Mammary epithelial cell (primary cell): ENCODE measurements at regions not wholly inside any gene's neighbourhood (a gene's known extent, or its start where the extent isn't known, plus 50 kb on each side); places are given as distances from the start of the nearest gene placed in this dataset.

Experiments used
- EZH2 ChIP-seq: IDR thresholded peaks from 2 replicates; pipeline ENCODE4 v1.6.1; 2012; ENCODE audit warnings: low read length, inconsistent platforms, borderline replicate concordance
- TF ChIP-seq, protein P1 (sequence below), 2 donors: IDR thresholded peaks in 1 of 2; conservative IDR thresholded peaks in 1 of 2; 2 replicates each; pipeline ENCODE4 v1.5.1; 2011 to 2012; ENCODE audit warnings: inconsistent platforms in 2 of 2, low read length in 2 of 2, mild to moderate bottlenecking in 2 of 2, control low read depth in 1 of 2, low read depth in 1 of 2; ENCODE audit not compliant: insufficient read depth in 1 of 2; ENCODE audit errors: extremely low read depth in 1 of 2

DNA sequence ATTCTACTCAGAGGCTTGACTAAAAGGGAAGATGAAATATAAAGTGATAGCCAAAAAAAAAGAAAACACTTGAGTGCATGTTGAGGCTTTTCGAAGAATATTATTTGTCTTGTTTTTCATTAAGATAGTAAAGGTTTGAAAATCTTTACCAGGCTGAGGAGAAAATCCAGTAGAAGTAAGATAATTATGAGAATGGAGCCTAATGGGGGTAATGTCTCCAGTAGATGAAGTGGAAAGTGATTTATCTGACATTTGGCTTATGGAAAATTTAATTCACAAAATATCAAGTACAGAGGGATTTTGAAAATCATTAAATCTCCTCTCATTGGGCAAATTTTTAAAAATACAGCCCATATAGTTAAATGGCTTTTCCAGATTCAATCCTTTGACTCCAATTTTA lies 274.9 kb downstream of the SPRY2 start:
- TF ChIP-seq, protein P1, sequence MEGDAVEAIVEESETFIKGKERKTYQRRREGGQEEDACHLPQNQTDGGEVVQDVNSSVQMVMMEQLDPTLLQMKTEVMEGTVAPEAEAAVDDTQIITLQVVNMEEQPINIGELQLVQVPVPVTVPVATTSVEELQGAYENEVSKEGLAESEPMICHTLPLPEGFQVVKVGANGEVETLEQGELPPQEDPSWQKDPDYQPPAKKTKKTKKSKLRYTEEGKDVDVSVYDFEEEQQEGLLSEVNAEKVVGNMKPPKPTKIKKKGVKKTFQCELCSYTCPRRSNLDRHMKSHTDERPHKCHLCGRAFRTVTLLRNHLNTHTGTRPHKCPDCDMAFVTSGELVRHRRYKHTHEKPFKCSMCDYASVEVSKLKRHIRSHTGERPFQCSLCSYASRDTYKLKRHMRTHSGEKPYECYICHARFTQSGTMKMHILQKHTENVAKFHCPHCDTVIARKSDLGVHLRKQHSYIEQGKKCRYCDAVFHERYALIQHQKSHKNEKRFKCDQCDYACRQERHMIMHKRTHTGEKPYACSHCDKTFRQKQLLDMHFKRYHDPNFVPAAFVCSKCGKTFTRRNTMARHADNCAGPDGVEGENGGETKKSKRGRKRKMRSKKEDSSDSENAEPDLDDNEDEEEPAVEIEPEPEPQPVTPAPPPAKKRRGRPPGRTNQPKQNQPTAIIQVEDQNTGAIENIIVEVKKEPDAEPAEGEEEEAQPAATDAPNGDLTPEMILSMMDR (conservative IDR thresholded peaks at IDR 0.05 in 1 of 2, IDR thresholded peaks at IDR 0.05 in 1 of 2; ENCODE audit: extremely low read depth in 1 of 2, insufficient read depth in 1 of 2, low read depth in 1 of 2, low read length in 2 of 2): no peak
- no peak for TF ChIP-seq EZH2
